Lower leg skin (tissue), 4 donors: ENCODE measurements at regions not wholly inside any gene's neighbourhood (a gene's known extent, or its start where the extent isn't known, plus 50 kb on each side); places are given as distances from the start of the nearest gene placed in this dataset.

Source experiments
- DNase-seq, 2 donors: peaks; one replicate each; pipeline ENCODE4 v3.0.0-alpha.2; 2019; ENCODE audit warnings: low spot score in 2 of 2
- H3K4me3 ChIP-seq: fragments of 200-600 bp; sonication (generic); 2 replicates; pipeline ENCODE4 v1.5.1; 2017; ENCODE audit warnings: mild to moderate bottlenecking, low read depth; ENCODE audit not compliant: poor library complexity, severe bottlenecking
- CTCF ChIP-seq, 3 donors: fragments of 450-650 bp; IDR thresholded peaks; one replicate each; pipeline ENCODE4 v1.5.1; 2016; ENCODE audit warnings: antibody characterized with exemption in 3 of 3, mild to moderate bottlenecking in 3 of 3, moderate library complexity in 2 of 3
- POLR2A ChIP-seq, 2 donors: fragments of 450-650 bp; IDR thresholded peaks; one replicate each; pipeline ENCODE4 v1.6.1; 2016 to 2017; ENCODE audit warnings: antibody characterized with exemption in 2 of 2, mild to moderate bottlenecking in 1 of 2, moderate library complexity in 1 of 2
- WGBS, 2 donors: methylation state at CpG; one replicate each; pipeline ENCODE4 v1.1.5; 2018; 5-methylcytosine and 5-hydroxymethylcytosine counted together
- intact Hi-C: fragments of 100-400 bp; cut with DNase I; formaldehyde crosslinking; loops from one replicate; pipeline ENCODE4 v1.15.0; 2023; ENCODE audit warnings: low total_unique reads

- 92% methylated on average over 3 of the region's 3 CpGs for WGBS, 2 donors
Measured at GRCh38 chr2:67342394-67342793, 54.7 kb upstream of the ETAA1 start.

GRCh38 chr2:67346718-67347407, 50.3 kb upstream of the ETAA1 start:
- intact Hi-C loops = no loop called here
- 79 to 84% methylated on average over 4 of the region's 4 CpGs for WGBS, 2 donors
- H3K4me3 ChIP-seq = no peak overlapping the region
- TF ChIP-seq CTCF (IDR thresholded peaks at IDR 0.05) (no peak), POLR2A (IDR thresholded peaks at IDR 0.05) (no peak)
- DNase-seq = no peak

More at GRCh38 chr2:67342394-67342793, 54.7 kb upstream of the ETAA1 start:
- no peak for DNase-seq
- no peak overlapping the region for H3K4me3 ChIP-seq
- TF ChIP-seq CTCF (IDR thresholded peaks at IDR 0.05) = no peak
- TF ChIP-seq POLR2A (IDR thresholded peaks at IDR 0.05) = no peak
- intact Hi-C loops = no loop called here
